Kidney epithelial cell (primary cell): ENCODE measurements at regions not wholly inside any gene's neighbourhood (a gene's known extent, or its start where the extent isn't known, plus 50 kb on each side); places are given as distances from the start of the nearest gene placed in this dataset.

Experiments used
- DNase-seq: peaks from one replicate; pipeline ENCODE4 v3.0.0-alpha.2; 2010; ENCODE audit warnings: low read depth
- H3K27me3 ChIP-seq: 2 replicates; pipeline ENCODE4 v1.6.0; 2011; ENCODE audit warnings: low read length; ENCODE audit not compliant: control insufficient read depth, insufficient read depth
- H3K36me3 ChIP-seq: 2 replicates; pipeline ENCODE4 v1.5.1; 2011; ENCODE audit warnings: low read length; ENCODE audit not compliant: control insufficient read depth, insufficient read depth
- H3K4me3 ChIP-seq: 2 replicates; pipeline ENCODE4 v1.5.1; 2011; ENCODE audit warnings: low read depth, mild to moderate bottlenecking, control low read depth, low read length
- CTCF ChIP-seq: IDR thresholded peaks from 2 replicates; pipeline ENCODE4 v1.5.1; 2011; ENCODE audit warnings: mild to moderate bottlenecking, moderate library complexity, low read length, control low read depth, inconsistent platforms; ENCODE audit not compliant: insufficient read depth, poor library complexity, severe bottlenecking

- H3K36me3 ChIP-seq = no peaks in the 10 kb centered on the region
- no peak overlapping the region for H3K4me3 ChIP-seq
- no peaks in the 10 kb centered on the region for H3K27me3 ChIP-seq
- no peak for TF ChIP-seq CTCF
- DNase-seq = no peak
Measured at GRCh38 chr1:90568436-90568835, 148.7 kb downstream of the BARHL2 start.

- TF ChIP-seq CTCF = no peak
- Histone ChIP-seq H3K36me3 (no peaks in the 10 kb centered on the region), H3K27me3 (no peaks in the 10 kb centered on the region), H3K4me3 (no peak overlapping the region)
- DNase-seq = no peak
Measured at GRCh38 chr1:90564164-90564563, 152.9 kb downstream of the BARHL2 start.

- H3K27me3 ChIP-seq = no peaks in the 10 kb centered on the region
- no peaks in the 10 kb centered on the region for H3K36me3 ChIP-seq
- no peak for TF ChIP-seq CTCF
- no peak for DNase-seq
- H3K4me3 ChIP-seq = no peak overlapping the region
Measured at GRCh38 chr1:90562892-90563291, 154.2 kb downstream of the BARHL2 start.

- Histone ChIP-seq H3K27me3 (no peaks in the 10 kb centered on the region), H3K36me3 (no peaks in the 10 kb centered on the region), H3K4me3 (no peak overlapping the region)
- DNase-seq = no peak
- no peak for TF ChIP-seq CTCF
Measured at GRCh38 chr1:90561911-90562310, 155.2 kb downstream of the BARHL2 start.

GRCh38 chr1:90561103-90561783 is 155.9 kb downstream of the BARHL2 start:
- no peaks in the 10 kb centered on the region for H3K36me3 ChIP-seq
- H3K27me3 ChIP-seq = no peaks in the 10 kb centered on the region
- no peak for TF ChIP-seq CTCF
- H3K4me3 ChIP-seq = no peak overlapping the region
- no peak for DNase-seq

- Histone ChIP-seq H3K36me3 (no peaks in the 10 kb centered on the region), H3K27me3 (no peaks in the 10 kb centered on the region), H3K4me3 (no peak overlapping the region)
- TF ChIP-seq CTCF = no peak
- DNase-seq = no peak
Measured at GRCh38 chr1:90558754-90559378, 158.2 kb downstream of the BARHL2 start.
